Right renal cortex interstitium (tissue), 3 donors: ENCODE measurements at regions not wholly inside any gene's neighbourhood (a gene's known extent, or its start where the extent isn't known, plus 50 kb on each side); places are given as distances from the start of the nearest gene placed in this dataset.
"Not testable (repeated sequence)": the region's sequence is repeated elsewhere in the genome, so short reads cannot be mapped to it uniquely, and the experiment has no call there.

Source experiments
- DNase-seq, 3 donors: peaks; one replicate each; pipeline ENCODE4 v3.0.0-alpha.2; 2013; ENCODE audit warnings: low read depth in 3 of 3, low spot score in 2 of 3

GRCh38 chr1:53398576-53399365 is 60.4 kb upstream of the DMRTB1 start:
- DNase-seq: no peak

GRCh38 chr1:53399370-53400133 is 59.6 kb upstream of the DMRTB1 start:
- DNase-seq: not testable (repeated sequence)

DNA sequence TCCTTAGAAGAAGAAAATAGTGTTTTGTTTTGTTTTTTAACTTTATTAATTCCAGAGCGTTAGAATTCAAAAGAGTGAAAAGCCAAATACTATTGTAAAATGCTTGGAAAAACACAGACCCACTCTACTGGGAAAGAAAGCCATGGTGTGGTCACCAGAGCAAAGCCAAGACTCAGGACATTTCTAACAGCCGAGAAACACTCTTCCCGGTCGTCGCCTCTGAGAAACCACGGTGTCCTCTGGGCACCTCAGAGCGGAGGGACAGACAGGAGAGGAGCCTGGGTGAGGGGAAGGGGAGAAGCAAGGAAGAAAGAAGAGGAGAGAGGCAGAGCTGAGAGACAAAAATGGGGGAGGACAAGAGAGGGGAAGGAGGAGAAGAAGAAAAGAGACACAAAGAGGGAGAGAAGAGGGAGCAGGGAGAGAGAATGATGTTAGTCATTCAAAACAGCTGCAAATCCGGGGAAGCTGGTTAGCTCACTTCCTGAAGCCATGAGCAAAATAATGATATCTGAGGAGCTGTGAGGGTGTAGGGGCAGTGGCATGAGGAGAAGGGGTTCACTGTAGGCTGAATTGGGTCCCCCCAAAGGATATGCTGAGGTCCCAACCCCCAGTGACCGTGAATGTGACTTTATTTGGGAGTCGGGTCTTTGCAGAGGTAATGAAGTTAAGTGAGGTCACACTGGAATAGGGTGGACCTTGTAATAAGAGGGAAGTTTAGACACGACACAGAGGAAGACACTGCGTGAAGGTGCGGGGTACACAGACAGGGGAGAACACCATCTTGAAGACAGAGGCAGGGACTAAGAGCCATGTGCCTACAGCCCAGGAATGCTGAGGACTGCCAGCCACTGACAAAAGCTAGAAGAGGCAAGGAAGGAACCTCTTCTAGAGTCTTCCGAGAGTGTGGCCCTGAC is 58.2 kb upstream of the DMRTB1 start:
- no peak for DNase-seq

DNA sequence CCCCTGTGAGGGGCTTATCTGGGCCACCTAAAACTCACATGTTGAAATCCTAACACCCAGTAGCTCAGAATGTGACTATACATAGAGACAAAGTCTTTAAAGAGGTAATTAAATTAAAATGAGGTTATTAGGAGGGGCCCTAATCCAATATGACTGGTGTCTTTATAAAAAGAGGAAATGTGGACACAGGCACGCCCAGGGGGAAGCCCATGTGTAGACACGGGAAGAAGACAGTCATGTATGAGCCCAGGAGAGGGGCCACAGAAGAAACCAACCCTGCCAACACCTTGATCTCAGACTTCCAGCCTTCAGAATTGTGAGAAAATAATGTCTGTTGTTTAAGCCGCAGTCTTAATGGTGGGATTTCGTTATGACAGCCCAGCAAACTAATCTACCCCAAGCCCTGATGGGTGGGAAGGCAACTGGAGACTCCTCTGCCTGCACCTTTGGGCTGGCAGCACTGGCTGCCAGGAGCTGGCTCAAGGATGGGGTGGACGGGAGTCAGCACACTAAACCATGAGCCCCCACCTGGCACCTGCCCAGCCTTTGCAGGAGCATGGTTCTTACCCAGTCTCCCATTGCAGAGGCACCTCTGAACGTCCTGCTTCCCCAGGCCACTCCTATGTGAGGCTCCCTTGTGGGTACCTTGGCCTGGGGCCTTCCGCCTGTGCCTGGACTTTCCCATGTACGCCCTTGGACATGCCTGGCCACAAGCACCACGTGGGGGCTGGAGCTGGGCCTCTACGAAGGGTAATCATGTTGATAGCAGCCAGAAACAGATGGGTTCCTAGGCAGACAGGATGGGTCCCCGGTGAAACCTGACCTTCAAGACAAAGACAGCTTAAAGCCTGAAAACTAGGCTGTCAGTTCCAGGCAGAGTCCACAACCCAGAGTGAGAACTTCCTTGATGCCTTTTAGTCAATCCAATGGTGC is 57.1 kb upstream of the DMRTB1 start:
- no peak for DNase-seq

- DNase-seq: no peak
Observed at GRCh38 chr1:53402891-53403655, 56.1 kb upstream of the DMRTB1 start.

- no peak for DNase-seq
Observed at GRCh38 chr1:53405737-53406136, 53.5 kb upstream of the DMRTB1 start.

GRCh38 chr1:53406551-53407235 is 52.5 kb upstream of the DMRTB1 start:
- no peak for DNase-seq

DNA sequence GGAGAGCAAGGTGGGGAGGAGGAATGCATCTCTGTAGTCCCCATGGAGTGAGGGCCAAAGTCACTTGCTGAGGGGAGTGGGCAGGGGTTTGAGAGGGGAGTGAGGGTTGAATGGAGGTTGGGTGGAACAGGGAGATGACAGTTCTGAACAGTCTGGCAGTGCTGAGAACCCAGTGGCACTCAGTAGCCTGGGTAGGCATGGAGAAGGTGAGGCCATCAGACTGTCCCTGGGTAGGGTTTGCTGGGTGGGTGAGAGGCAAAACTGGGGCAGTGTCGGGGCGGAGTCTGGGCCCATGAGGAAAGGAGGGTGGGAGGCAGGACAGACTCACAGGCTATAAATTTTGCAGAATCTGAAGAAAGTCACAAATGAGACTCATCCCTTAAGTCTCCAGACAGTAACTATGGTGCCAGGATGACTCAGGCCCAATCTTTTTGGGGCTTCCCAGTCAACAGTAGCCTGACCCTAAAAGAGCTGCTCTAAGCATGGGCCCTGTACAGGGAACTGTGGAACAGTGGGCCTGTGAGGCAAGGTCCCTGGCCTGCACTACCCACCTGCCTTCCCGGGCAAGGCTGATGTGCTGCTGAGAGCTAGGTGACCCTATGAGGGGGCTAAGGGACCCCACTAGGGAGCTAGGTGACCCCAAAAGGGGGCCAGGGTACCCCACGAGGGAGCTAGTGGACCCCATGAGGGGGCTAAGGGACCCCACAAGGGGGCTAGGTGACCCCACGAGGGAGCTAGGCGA is 51.0 kb upstream of the DMRTB1 start:
- DNase-seq: no peak

GRCh38 chr1:53408755-53409129 is 50.5 kb upstream of the DMRTB1 start:
- DNase-seq: no peak

- no peak for DNase-seq
Observed at GRCh38 chr1:53409233-53409632, 50.0 kb upstream of the DMRTB1 start.
